HEK293 (cell line): ENCODE measurements at regions not wholly inside any gene's neighbourhood (a gene's known extent, or its start where the extent isn't known, plus 50 kb on each side); places are given as distances from the start of the nearest gene placed in this dataset.

Experiments
- CTCF ChIA-PET: fragments of 350-600 bp; formaldehyde crosslinking; extraction: SDS; loops from one replicate; lab custom pipeline; 2021; ENCODE audit warnings: antibody characterized with exemption; lab: Yijun Ruan, JAX
- POLR2A ChIA-PET: fragments of 300-600 bp; formaldehyde crosslinking; extraction: SDS; loops from one replicate; lab custom pipeline; 2020; ENCODE audit warnings: antibody characterized with exemption, inconsistent platforms; lab: Yijun Ruan, JAX
- H3K27ac ChIP-seq: fragments of 200-500 bp; sonication (Bioruptor generic); 2 replicates; pipeline ENCODE4 v1.5.1; 2014; ENCODE audit warnings: low read depth, low read length, control low read depth, inconsistent platforms; ENCODE audit errors: extremely low read depth
- H3K36me3 ChIP-seq, 2 experiments: fragments of 200-500 bp in 1 of 2; sonication (Bioruptor generic) in 1 of 2; 1 replicate in 1 of 2; 2 replicates in 1 of 2; pipeline ENCODE4 v1.5.1; 2014 to 2017; ENCODE audit warnings: inconsistent platforms in 2 of 2, low read length in 2 of 2; ENCODE audit not compliant: control insufficient read depth in 2 of 2, insufficient read depth in 1 of 2
- H3K4me1 ChIP-seq: fragments of 200-500 bp; sonication (Bioruptor generic); 2 replicates; pipeline ENCODE4 v1.5.1; 2014; ENCODE audit warnings: mild to moderate bottlenecking, low read length, inconsistent platforms; ENCODE audit not compliant: control insufficient read depth, insufficient read depth
- H3K4me3 ChIP-seq: 2 replicates; pipeline ENCODE4 v1.5.1; 2011; ENCODE audit warnings: low read depth, mild to moderate bottlenecking, control low read depth, low read length, moderate library complexity
- H3K9me3 ChIP-seq: fragments of 200-500 bp; sonication (Bioruptor generic); 2 replicates; pipeline ENCODE4 v1.5.1; 2014; ENCODE audit warnings: low read depth, low read length, inconsistent platforms; ENCODE audit not compliant: control insufficient read depth, insufficient read depth
- ATF2 ChIP-seq: fragments of 450-650 bp; formaldehyde crosslinking; IDR thresholded peaks from 2 replicates; pipeline ENCODE4 v1.5.1; 2016; ENCODE audit warnings: missing biosample characterization, missing genetic modification characterization, low read depth
- BCL11A ChIP-seq: fragments of 450-650 bp; formaldehyde crosslinking; IDR thresholded peaks from 2 replicates; pipeline ENCODE4 v1.5.1; 2016; ENCODE audit warnings: low read depth, missing biosample characterization, missing genetic modification characterization
- FEZF1 ChIP-seq: fragments of 450-650 bp; formaldehyde crosslinking; IDR thresholded peaks from 2 replicates; pipeline ENCODE4 v1.5.1; 2016; ENCODE audit warnings: missing biosample characterization, missing genetic modification characterization
- KLF7 ChIP-seq: fragments of 450-650 bp; formaldehyde crosslinking; IDR thresholded peaks from 2 replicates; pipeline ENCODE4 v1.5.1; 2016; ENCODE audit warnings: missing biosample characterization, missing genetic modification characterization, borderline replicate concordance
- MEIS1 ChIP-seq: sonication (generic); formaldehyde crosslinking; IDR thresholded peaks from 2 replicates; pipeline ENCODE4 v1.8.1; 2022; ENCODE audit warnings: missing genetic modification reagents, mild to moderate bottlenecking, borderline replicate concordance
- PBX3 ChIP-seq: sonication (generic); formaldehyde crosslinking; IDR thresholded peaks from 2 replicates; pipeline ENCODE4 v1.8.1; 2022; ENCODE audit warnings: mild to moderate bottlenecking, moderate library complexity, missing genetic modification reagents
- SETDB1 ChIP-seq: IDR thresholded peaks from one replicate; pipeline ENCODE4 v1.6.1; 2017; ENCODE audit warnings: mild to moderate bottlenecking, low read length, moderate library complexity, mixed read lengths; ENCODE audit not compliant: insufficient read length
- ZBTB11 ChIP-seq: fragments of 450-650 bp; formaldehyde crosslinking; conservative IDR thresholded peaks from 2 replicates; pipeline ENCODE4 v1.5.1; 2016; ENCODE audit warnings: low read depth, missing biosample characterization, missing genetic modification characterization
- ZBTB21 ChIP-seq: fragments of 450-650 bp; formaldehyde crosslinking; IDR thresholded peaks from 2 replicates; pipeline ENCODE4 v1.5.1; 2017; ENCODE audit warnings: missing biosample characterization, missing genetic modification characterization
- ZFP37 ChIP-seq: fragments of 450-650 bp; formaldehyde crosslinking; IDR thresholded peaks from 2 replicates; pipeline ENCODE4 v1.5.1; 2016; ENCODE audit warnings: missing biosample characterization, missing genetic modification characterization
- ZNF2 ChIP-seq: fragments of 450-650 bp; formaldehyde crosslinking; IDR thresholded peaks from 2 replicates; pipeline ENCODE4 v1.5.1; 2016; ENCODE audit warnings: missing biosample characterization, missing genetic modification characterization
- ZNF366 ChIP-seq: fragments of 450-650 bp; formaldehyde crosslinking; conservative IDR thresholded peaks from 2 replicates; pipeline ENCODE4 v1.5.1; 2016; ENCODE audit warnings: missing biosample characterization, missing genetic modification characterization
- ZNF449 ChIP-seq: fragments of 450-650 bp; formaldehyde crosslinking; IDR thresholded peaks from 2 replicates; pipeline ENCODE4 v1.5.1; 2017; ENCODE audit warnings: missing biosample characterization, mild to moderate bottlenecking, missing genetic modification characterization, moderate library complexity
- ZNF518A ChIP-seq: fragments of 450-650 bp; formaldehyde crosslinking; conservative IDR thresholded peaks from 2 replicates; pipeline ENCODE4 v1.5.1; 2016; ENCODE audit warnings: low read depth, missing biosample characterization, missing genetic modification characterization
- ZNF548 ChIP-seq: fragments of 450-650 bp; formaldehyde crosslinking; IDR thresholded peaks from 2 replicates; pipeline ENCODE4 v1.5.1; 2016; ENCODE audit warnings: missing biosample characterization, missing genetic modification characterization
- ZNF707 ChIP-seq: fragments of 450-650 bp; formaldehyde crosslinking; IDR thresholded peaks from 2 replicates; pipeline ENCODE4 v1.5.1; 2016; ENCODE audit warnings: missing biosample characterization, missing genetic modification characterization
- ZNF747 ChIP-seq: fragments of 450-650 bp; formaldehyde crosslinking; IDR thresholded peaks from 2 replicates; pipeline ENCODE4 v1.5.1; 2016; ENCODE audit warnings: missing biosample characterization, missing genetic modification characterization
- ZSCAN23 ChIP-seq: fragments of 450-650 bp; formaldehyde crosslinking; IDR thresholded peaks from 2 replicates; pipeline ENCODE4 v1.5.1; 2016; ENCODE audit warnings: missing biosample characterization, missing genetic modification characterization

- H3K4me1 ChIP-seq, result no peaks in the 10 kb centered on the region
- TF ChIP-seq FEZF1 (tag by site-specific recombination), result 0 out of 2 replicates have a peak, but pooled peaks have one; percentile 13
- TF ChIP-seq ZBTB21, result no peak
- CTCF ChIA-PET, result interaction anchor here (0.6 kb wide), 1 partner anchor 15 kb away, joined by 3 read pairs; no protein-coding TSS in a partner anchor
- H3K4me3 ChIP-seq, result no peak overlapping the region
- H3K27ac ChIP-seq, result no peak overlapping the region
- no peaks in the 10 kb centered on the region for H3K36me3 ChIP-seq
- POLR2A ChIA-PET, result no interaction called here
- H3K9me3 ChIP-seq, result no peaks in the 10 kb centered on the region
Measured at GRCh38 chr4:52250154-52250553, 199.1 kb downstream of the SPATA18 start.

- H3K4me1 ChIP-seq, result no peaks in the 10 kb centered on the region
- TF ChIP-seq SETDB1 (peak; percentile 39), MEIS1 (no peak), ZNF2 (no peak)
- TF ChIP-seq, all 188 proteins: peak for 1
- no peak overlapping the region for H3K27ac ChIP-seq
- CTCF ChIA-PET, result no interaction called here
- no peaks in the 10 kb centered on the region for H3K36me3 ChIP-seq
- no peaks in the 10 kb centered on the region for H3K9me3 ChIP-seq
- H3K4me3 ChIP-seq, result no peak overlapping the region
- POLR2A ChIA-PET, result no interaction called here
Measured at GRCh38 chr4:52251864-52252263, 200.8 kb downstream of the SPATA18 start.

- ChIA-PET POLR2A (no interaction called here), CTCF (no interaction called here)
- TF ChIP-seq ZFP37 (tag by site-specific recombination) (no peak), ZNF747 (no peak), ZNF518A (tag by site-specific recombination) (no peak), KLF7 (tag by site-specific recombination) (no peak), ZBTB11 (tag by site-specific recombination) (no peak), BCL11A (tag by site-specific recombination) (no peak), PBX3 (CRISPR knock-in tag) (no peak), ATF2 (tag by site-specific recombination) (no peak), ZNF548 (tag by site-specific recombination) (no peak), ZNF707 (tag by site-specific recombination) (no peak), ZNF366 (no peak), ZSCAN23 (tag by site-specific recombination) (no peak), ZNF449 (no peak)
- Histone ChIP-seq H3K36me3 (no peaks in the 10 kb centered on the region), H3K27ac (no peak overlapping the region), H3K4me1 (no peaks in the 10 kb centered on the region), H3K9me3 (no peaks in the 10 kb centered on the region), H3K4me3 (no peak overlapping the region)
Measured at GRCh38 chr4:52253025-52253424, 201.9 kb downstream of the SPATA18 start.
